ENCODE measurements at regions not wholly inside any gene's neighbourhood (a gene's known extent, or its start where the extent isn't known, plus 50 kb on each side); places are given as distances from the start of the nearest gene placed in this dataset.

DNA sequence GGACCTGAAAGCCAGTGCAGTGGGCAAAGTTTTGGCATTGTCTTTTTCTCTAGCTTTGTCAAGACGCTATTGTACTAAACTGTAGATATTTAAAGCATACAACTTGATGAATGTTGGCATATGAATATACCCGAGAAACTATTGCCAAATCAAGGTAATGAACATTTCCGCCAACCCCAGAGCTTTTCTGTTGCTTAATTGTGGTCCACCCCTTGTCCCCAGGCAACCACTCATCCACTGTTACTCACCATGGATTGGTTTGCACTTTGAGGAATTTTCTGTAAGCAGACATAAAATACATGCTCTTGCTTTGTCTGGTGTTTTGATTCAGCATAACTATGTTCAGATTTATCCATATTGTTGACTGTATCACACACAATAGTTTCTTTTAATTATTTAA lies 688.4 kb downstream of the ADCYAP1 start:
- TF ChIP-seq GABPA (IDR thresholded peaks at IDR 0.05; ENCODE audit: low read depth), result no peak
- TF ChIP-seq, protein P1, sequence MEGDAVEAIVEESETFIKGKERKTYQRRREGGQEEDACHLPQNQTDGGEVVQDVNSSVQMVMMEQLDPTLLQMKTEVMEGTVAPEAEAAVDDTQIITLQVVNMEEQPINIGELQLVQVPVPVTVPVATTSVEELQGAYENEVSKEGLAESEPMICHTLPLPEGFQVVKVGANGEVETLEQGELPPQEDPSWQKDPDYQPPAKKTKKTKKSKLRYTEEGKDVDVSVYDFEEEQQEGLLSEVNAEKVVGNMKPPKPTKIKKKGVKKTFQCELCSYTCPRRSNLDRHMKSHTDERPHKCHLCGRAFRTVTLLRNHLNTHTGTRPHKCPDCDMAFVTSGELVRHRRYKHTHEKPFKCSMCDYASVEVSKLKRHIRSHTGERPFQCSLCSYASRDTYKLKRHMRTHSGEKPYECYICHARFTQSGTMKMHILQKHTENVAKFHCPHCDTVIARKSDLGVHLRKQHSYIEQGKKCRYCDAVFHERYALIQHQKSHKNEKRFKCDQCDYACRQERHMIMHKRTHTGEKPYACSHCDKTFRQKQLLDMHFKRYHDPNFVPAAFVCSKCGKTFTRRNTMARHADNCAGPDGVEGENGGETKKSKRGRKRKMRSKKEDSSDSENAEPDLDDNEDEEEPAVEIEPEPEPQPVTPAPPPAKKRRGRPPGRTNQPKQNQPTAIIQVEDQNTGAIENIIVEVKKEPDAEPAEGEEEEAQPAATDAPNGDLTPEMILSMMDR (IDR thresholded peaks at IDR 0.05), result no peak
- TF ChIP-seq FOXM1 (IDR thresholded peaks at IDR 0.05; ENCODE audit: low read depth), result no peak
- TF ChIP-seq RAD21 (IDR thresholded peaks at IDR 0.05; ENCODE audit: low read length), result no peak
- no peak for TF ChIP-seq RCOR1 (IDR thresholded peaks at IDR 0.05; ENCODE audit: low read length)
- TF ChIP-seq, protein P2, sequence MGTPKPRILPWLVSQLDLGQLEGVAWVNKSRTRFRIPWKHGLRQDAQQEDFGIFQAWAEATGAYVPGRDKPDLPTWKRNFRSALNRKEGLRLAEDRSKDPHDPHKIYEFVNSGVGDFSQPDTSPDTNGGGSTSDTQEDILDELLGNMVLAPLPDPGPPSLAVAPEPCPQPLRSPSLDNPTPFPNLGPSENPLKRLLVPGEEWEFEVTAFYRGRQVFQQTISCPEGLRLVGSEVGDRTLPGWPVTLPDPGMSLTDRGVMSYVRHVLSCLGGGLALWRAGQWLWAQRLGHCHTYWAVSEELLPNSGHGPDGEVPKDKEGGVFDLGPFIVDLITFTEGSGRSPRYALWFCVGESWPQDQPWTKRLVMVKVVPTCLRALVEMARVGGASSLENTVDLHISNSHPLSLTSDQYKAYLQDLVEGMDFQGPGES (IDR thresholded peaks at IDR 0.05; ENCODE audit: low read depth, low read length), result no peak
- TF ChIP-seq EZH2phosphoT487 (IDR thresholded peaks at IDR 0.05; ENCODE audit: borderline replicate concordance, low read depth), result no peak
- no peak for TF ChIP-seq RFX5 (IDR thresholded peaks at IDR 0.05; ENCODE audit: low read length)
- TF ChIP-seq FOXJ3 (CRISPR knock-in tag; IDR thresholded peaks at IDR 0.05), result no peak
- no peak for TF ChIP-seq GATA2 (CRISPR knock-in tag; IDR thresholded peaks at IDR 0.05)
- no peak for TF ChIP-seq EP300 (IDR thresholded peaks at IDR 0.05; ENCODE audit: borderline replicate concordance in 1 of 2, low read depth in 1 of 2, low read length in 1 of 2)
- TF ChIP-seq ELF1 (IDR thresholded peaks at IDR 0.05), result no peak
- TF ChIP-seq, protein P3, sequence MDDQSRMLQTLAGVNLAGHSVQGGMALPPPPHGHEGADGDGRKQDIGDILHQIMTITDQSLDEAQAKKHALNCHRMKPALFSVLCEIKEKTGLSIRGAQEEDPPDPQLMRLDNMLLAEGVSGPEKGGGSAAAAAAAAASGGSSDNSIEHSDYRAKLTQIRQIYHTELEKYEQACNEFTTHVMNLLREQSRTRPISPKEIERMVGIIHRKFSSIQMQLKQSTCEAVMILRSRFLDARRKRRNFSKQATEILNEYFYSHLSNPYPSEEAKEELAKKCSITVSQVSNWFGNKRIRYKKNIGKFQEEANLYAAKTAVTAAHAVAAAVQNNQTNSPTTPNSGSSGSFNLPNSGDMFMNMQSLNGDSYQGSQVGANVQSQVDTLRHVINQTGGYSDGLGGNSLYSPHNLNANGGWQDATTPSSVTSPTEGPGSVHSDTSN (IDR thresholded peaks at IDR 0.05), result no peak
- no peak for TF ChIP-seq MXI1 (IDR thresholded peaks at IDR 0.05; ENCODE audit: low read depth, low read length)
- no peak for TF ChIP-seq SIN3A (IDR thresholded peaks at IDR 0.05; ENCODE audit: borderline replicate concordance, low read depth, low read length)
- H2AFZ ChIP-seq (ENCODE audit: low read depth), result no peak overlapping the region
- WGBS (ENCODE audit: low lambda C conversion rate), result 4% methylated on average over 3 of the region's 3 CpGs
- ChIA-PET CTCF (interaction anchor here (1.0 kb wide), 1 partner anchor 949 kb away, joined by 3 read pairs; no protein-coding TSS in a partner anchor), POLR2A (no interaction called here)
- H4K20me1 ChIP-seq (ENCODE audit: insufficient read depth), result no peaks in the 10 kb centered on the region
- H3K79me2 ChIP-seq (ENCODE audit: insufficient read depth), result no peaks in the 10 kb centered on the region
- no peaks in the 10 kb centered on the region for H3K9me2 ChIP-seq
- H3K9me3 ChIP-seq, result no peaks in the 10 kb centered on the region
- no peak overlapping the region for H3K4me3 ChIP-seq (ENCODE audit: low read depth in 2 of 2, low read length in 1 of 2)
- H3F3A ChIP-seq (replicated peaks; ENCODE audit: insufficient read depth), result no peaks in the 10 kb centered on the region
- no peak overlapping the region for H3K4me2 ChIP-seq
- 0 out of 2 replicates have a peak, but pooled peaks cover 4% of the 10 kb centered on the region for H3K27me3 ChIP-seq (ENCODE audit: insufficient read depth)
- no peaks in the 10 kb centered on the region for H3K36me3 ChIP-seq (replicated peaks in 1 of 2; ENCODE audit: control insufficient read depth in 1 of 2, insufficient read depth in 2 of 2, low read length in 1 of 2)
- no peak overlapping the region for H3K27ac ChIP-seq (ENCODE audit: low read depth in 2 of 2, low read length in 1 of 2)
- H3K9ac ChIP-seq, result no peak overlapping the region
- DNase-seq, result no peak
- no peaks in the 10 kb centered on the region for H3K4me1 ChIP-seq (ENCODE audit: control insufficient read depth in 1 of 2, insufficient read depth in 2 of 2, low read depth in 1 of 2, low read length in 1 of 2)

DNA sequence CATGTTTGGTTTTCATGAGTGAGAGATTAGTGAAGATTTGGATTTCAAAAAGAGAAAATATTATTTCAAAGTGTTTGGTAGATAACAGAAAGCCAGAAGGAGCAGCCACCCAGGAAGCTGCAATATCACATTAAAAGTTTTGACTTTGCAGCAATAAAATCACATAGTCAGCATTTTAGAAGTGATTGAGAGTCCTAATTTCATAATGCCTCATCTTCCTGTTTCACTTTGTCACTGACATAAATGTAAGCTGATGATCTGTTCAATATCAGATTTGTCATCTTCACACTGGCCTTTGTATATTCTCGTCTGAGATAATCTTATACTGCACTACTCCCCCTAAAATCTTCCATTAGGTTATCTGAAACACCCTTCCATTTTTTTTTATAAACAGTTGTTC lies 690.5 kb downstream of the ADCYAP1 start:
- DNase-seq, result no peak
- H3K9ac ChIP-seq, result no peak overlapping the region
- POLR2A ChIA-PET, result no interaction called here
- no peak overlapping the region for H3K4me3 ChIP-seq (ENCODE audit: low read depth in 2 of 2, low read length in 1 of 2)
- no peaks in the 10 kb centered on the region for H3K9me3 ChIP-seq
- H3F3A ChIP-seq (replicated peaks; ENCODE audit: insufficient read depth), result no peaks in the 10 kb centered on the region
- no peak for TF ChIP-seq GATA2 (CRISPR knock-in tag; IDR thresholded peaks at IDR 0.05)
- TF ChIP-seq MEF2A (IDR thresholded peaks at IDR 0.05; ENCODE audit: borderline replicate concordance, low read depth), result no peak
- TF ChIP-seq RAD21 (IDR thresholded peaks at IDR 0.05; ENCODE audit: low read length), result no peak
- no peak for TF ChIP-seq RCOR1 (IDR thresholded peaks at IDR 0.05; ENCODE audit: low read length)
- H2AFZ ChIP-seq (ENCODE audit: low read depth), result no peak overlapping the region
- no peaks in the 10 kb centered on the region for H3K79me2 ChIP-seq (ENCODE audit: insufficient read depth)
- no peaks in the 10 kb centered on the region for H4K20me1 ChIP-seq (ENCODE audit: insufficient read depth)
- no peaks in the 10 kb centered on the region for H3K36me3 ChIP-seq (replicated peaks in 1 of 2; ENCODE audit: control insufficient read depth in 1 of 2, insufficient read depth in 2 of 2, low read length in 1 of 2)
- H3K27ac ChIP-seq (ENCODE audit: low read depth in 2 of 2, low read length in 1 of 2), result no peak overlapping the region
- H3K4me2 ChIP-seq, result no peak overlapping the region
- CTCF ChIA-PET, result interaction anchor here (1.1 kb wide), 1 partner anchor 9 kb away, joined by 5 read pairs; no protein-coding TSS in a partner anchor
- 0% methylated on average over 1 of the region's 1 CpG for WGBS (ENCODE audit: low lambda C conversion rate)
- no peaks in the 10 kb centered on the region for H3K4me1 ChIP-seq (ENCODE audit: control insufficient read depth in 1 of 2, insufficient read depth in 2 of 2, low read depth in 1 of 2, low read length in 1 of 2)
- no peaks in the 10 kb centered on the region for H3K27me3 ChIP-seq (ENCODE audit: insufficient read depth)
- no peaks in the 10 kb centered on the region for H3K9me2 ChIP-seq

Measured in SK-N-SH (cell line).